OCI-LY7 (cell line): ENCODE measurements at regions not wholly inside any gene's neighbourhood (a gene's known extent, or its start where the extent isn't known, plus 50 kb on each side); places are given as distances from the start of the nearest gene placed in this dataset.

Source experiments
- EZH2phosphoT487 ChIP-seq: fragments of 200-600 bp; sonication (generic); IDR thresholded peaks from 2 replicates; pipeline ENCODE4 v1.6.1; 2018; ENCODE audit warnings: low read depth, borderline replicate concordance, mild to moderate bottlenecking, mixed run types, antibody characterized with exemption, low read length, moderate library complexity, mixed read lengths
- TF ChIP-seq, protein P1 (sequence below): fragments of 200-600 bp; sonication (generic); conservative IDR thresholded peaks from 2 replicates; pipeline ENCODE4 v1.5.1; 2014; ENCODE audit warnings: mild to moderate bottlenecking, antibody characterized with exemption, low read length, moderate library complexity, mixed read lengths

DNA sequence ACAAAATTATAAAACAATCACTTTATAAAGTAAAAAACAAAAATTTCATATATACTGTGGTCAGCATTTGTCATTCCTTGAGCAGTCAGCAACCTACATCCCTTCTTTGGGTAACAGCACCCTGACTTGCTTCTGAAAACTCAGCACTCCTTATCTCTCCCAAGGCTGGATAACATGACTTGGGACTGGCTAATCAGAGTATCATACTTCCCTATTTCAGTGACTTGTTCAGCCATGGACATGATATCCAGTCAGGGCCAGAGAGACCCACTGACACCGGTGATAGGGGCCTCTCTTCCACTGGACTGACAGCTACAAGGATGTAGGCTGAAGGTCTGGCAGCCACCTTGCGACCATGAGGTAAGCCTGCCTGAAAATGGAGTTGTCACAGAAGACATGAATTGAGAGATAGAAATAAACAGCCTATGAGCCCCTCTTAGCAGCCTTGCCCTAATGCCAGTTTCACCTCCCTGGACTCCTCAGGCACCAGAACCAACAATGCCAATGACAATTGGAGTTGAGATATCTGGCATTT, 84.4 kb upstream of the NEBL start:
- TF ChIP-seq, protein P1, sequence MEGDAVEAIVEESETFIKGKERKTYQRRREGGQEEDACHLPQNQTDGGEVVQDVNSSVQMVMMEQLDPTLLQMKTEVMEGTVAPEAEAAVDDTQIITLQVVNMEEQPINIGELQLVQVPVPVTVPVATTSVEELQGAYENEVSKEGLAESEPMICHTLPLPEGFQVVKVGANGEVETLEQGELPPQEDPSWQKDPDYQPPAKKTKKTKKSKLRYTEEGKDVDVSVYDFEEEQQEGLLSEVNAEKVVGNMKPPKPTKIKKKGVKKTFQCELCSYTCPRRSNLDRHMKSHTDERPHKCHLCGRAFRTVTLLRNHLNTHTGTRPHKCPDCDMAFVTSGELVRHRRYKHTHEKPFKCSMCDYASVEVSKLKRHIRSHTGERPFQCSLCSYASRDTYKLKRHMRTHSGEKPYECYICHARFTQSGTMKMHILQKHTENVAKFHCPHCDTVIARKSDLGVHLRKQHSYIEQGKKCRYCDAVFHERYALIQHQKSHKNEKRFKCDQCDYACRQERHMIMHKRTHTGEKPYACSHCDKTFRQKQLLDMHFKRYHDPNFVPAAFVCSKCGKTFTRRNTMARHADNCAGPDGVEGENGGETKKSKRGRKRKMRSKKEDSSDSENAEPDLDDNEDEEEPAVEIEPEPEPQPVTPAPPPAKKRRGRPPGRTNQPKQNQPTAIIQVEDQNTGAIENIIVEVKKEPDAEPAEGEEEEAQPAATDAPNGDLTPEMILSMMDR, result no peak
- TF ChIP-seq EZH2phosphoT487, result no peak
